H1 (cell line): ENCODE measurements at regions not wholly inside any gene's neighbourhood (a gene's known extent, or its start where the extent isn't known, plus 50 kb on each side); places are given as distances from the start of the nearest gene placed in this dataset.

Source experiments
- CTCF ChIA-PET: fragments of 300-600 bp; sonication (Branson Sonifier 250); formaldehyde crosslinking; loops from one replicate; lab custom pipeline; 2021; ENCODE audit not compliant: partially characterized antibody; lab: Charles Lee
- POLR2A ChIA-PET: fragments of 300-600 bp; sonication (Branson Sonifier 250); formaldehyde crosslinking; loops from one replicate; lab custom pipeline; 2021; ENCODE audit warnings: inconsistent platforms; ENCODE audit not compliant: partially characterized antibody; lab: Charles Lee
- DNase-seq, 2 experiments: peaks; one replicate each; pipeline versions ENCODE4 v3.0.0 to v3.0.0-alpha.2; 2010 to 2022; ENCODE audit warnings: low spot score in 2 of 2, low read depth in 1 of 2, mixed read lengths in 1 of 2
- FAIRE-seq: peaks from 2 replicates; lab custom pipeline; 2011; peaks lifted over from hg19 to GRCh38; lab: Jason Lieb, UNC
- H2AFZ ChIP-seq: 2 replicates; pipeline ENCODE4 v1.8.1; 2012; ENCODE audit warnings: low read length, inconsistent platforms
- H2AK5ac ChIP-seq: 2 replicates; pipeline ENCODE4 v1.6.1; 2013; ENCODE audit warnings: low read depth, low read length
- H2BK120ac ChIP-seq: replicated peaks from 2 replicates; pipeline ENCODE3; 2013; ENCODE audit warnings: low read depth, low read length, inconsistent platforms
- H2BK12ac ChIP-seq: 2 replicates; pipeline ENCODE4 v1.6.1; 2013; ENCODE audit warnings: low read depth, low read length
- H2BK15ac ChIP-seq: 2 replicates; pipeline ENCODE4 v1.6.1; 2013; ENCODE audit warnings: low read length
- H2BK20ac ChIP-seq: 2 replicates; pipeline ENCODE4 v1.6.1; 2013; ENCODE audit warnings: low read length
- H2BK5ac ChIP-seq: 2 replicates; pipeline ENCODE4 v1.6.1; 2013; ENCODE audit warnings: low read depth, low read length
- H3K14ac ChIP-seq: 2 replicates; pipeline ENCODE4 v1.6.1; 2013; ENCODE audit warnings: inconsistent platforms; ENCODE audit not compliant: insufficient read length
- H3K18ac ChIP-seq: 2 replicates; pipeline ENCODE4 v1.6.1; 2013; ENCODE audit warnings: low read length; ENCODE audit errors: extremely low read depth
- H3K23ac ChIP-seq: 2 replicates; pipeline ENCODE4 v1.6.1; 2013; ENCODE audit warnings: inconsistent platforms; ENCODE audit not compliant: insufficient read length
- H3K23me2 ChIP-seq: 2 replicates; pipeline ENCODE4 v1.6.1; 2013; ENCODE audit warnings: low read depth, low read length
- H3K27ac ChIP-seq: 2 replicates; pipeline ENCODE4 v1.6.1; 2011; ENCODE audit warnings: low read depth, low read length, inconsistent platforms
- H3K27me3 ChIP-seq, 4 experiments: replicated peaks in 1 of 4; 1 replicate in 1 of 4; 2 replicates in 3 of 4; pipeline versions ENCODE4 v1.6.1 to v1.8.1; 2011 to 2013; ENCODE audit warnings: low read length in 3 of 4, mild to moderate bottlenecking in 3 of 4, inconsistent platforms in 2 of 4, mixed read lengths in 2 of 4, moderate library complexity in 1 of 4; ENCODE audit not compliant: control insufficient read depth in 3 of 4, insufficient read depth in 3 of 4; ENCODE audit errors: extremely low read depth in 1 of 4
- H3K36me3 ChIP-seq, 4 experiments: 2 replicates each; pipeline versions ENCODE4 v1.6.1 to v1.8.1; 2011 to 2013; ENCODE audit warnings: mild to moderate bottlenecking in 4 of 4, low read length in 3 of 4, moderate library complexity in 2 of 4, control low read depth in 1 of 4, inconsistent platforms in 1 of 4; ENCODE audit not compliant: insufficient read depth in 4 of 4, control insufficient read depth in 2 of 4
- H3K4ac ChIP-seq: replicated peaks from 2 replicates; pipeline ENCODE3; 2013; ENCODE audit warnings: low read length, low read depth, mixed read lengths, inconsistent platforms; ENCODE audit not compliant: insufficient read length
- H3K4me1 ChIP-seq, 4 experiments: replicated peaks in 1 of 4; 1 replicate in 1 of 4; 2 replicates in 3 of 4; pipeline versions ENCODE4 v1.6.1 to v1.8.1; 2011 to 2013; ENCODE audit warnings: low read length in 3 of 4, inconsistent platforms in 2 of 4, mixed read lengths in 1 of 4; ENCODE audit not compliant: insufficient read depth in 4 of 4, control insufficient read depth in 3 of 4
- H3K4me2 ChIP-seq, 2 experiments: 2 replicates each; pipeline versions ENCODE4 v1.6.1 to v1.8.1; 2011 to 2013; ENCODE audit warnings: low read depth in 2 of 2, low read length in 2 of 2, control low read depth in 1 of 2, inconsistent platforms in 1 of 2, mild to moderate bottlenecking in 1 of 2; ENCODE audit not compliant: insufficient read depth in 1 of 2
- H3K4me3 ChIP-seq, 4 experiments: fragments of 200-600, 300-600 bp in 1 of 4; sonication (generic), shearing (Covaris generic), sonication (Bioruptor Twin) in 1 of 4; 2 replicates each; pipeline versions ENCODE4 v1.5.1 to v1.8.1; 2011 to 2016; ENCODE audit warnings: low read length in 4 of 4, low read depth in 3 of 4, control low read depth in 2 of 4, inconsistent platforms in 2 of 4, mild to moderate bottlenecking in 2 of 4, mixed read lengths in 1 of 4, moderate library complexity in 1 of 4; ENCODE audit not compliant: insufficient read depth in 2 of 4; ENCODE audit errors: extremely low read depth in 1 of 4
- H3K56ac ChIP-seq: replicated peaks from 2 replicates; pipeline ENCODE3; 2013; ENCODE audit warnings: low read depth, mild to moderate bottlenecking, mixed read lengths, low read length, inconsistent platforms; ENCODE audit not compliant: insufficient read length
- H3K79me1 ChIP-seq: 2 replicates; pipeline ENCODE4 v1.6.1; 2013; ENCODE audit warnings: low read depth, low read length, control low read depth
- H3K79me2 ChIP-seq, 2 experiments: 2 replicates each; pipeline versions ENCODE4 v1.6.1 to v1.8.1; 2012 to 2013; ENCODE audit warnings: low read length in 2 of 2, mild to moderate bottlenecking in 2 of 2, inconsistent platforms in 1 of 2; ENCODE audit not compliant: insufficient read depth in 2 of 2, control insufficient read depth in 1 of 2
- H3K9ac ChIP-seq, 4 experiments: replicated peaks in 1 of 4; 1 replicate in 1 of 4; 2 replicates in 3 of 4; pipeline versions ENCODE4 v1.6.1 to v1.8.1; 2011 to 2013; ENCODE audit warnings: low read depth in 3 of 4, low read length in 3 of 4, control low read depth in 2 of 4, mild to moderate bottlenecking in 2 of 4, moderate library complexity in 2 of 4, inconsistent platforms in 1 of 4; ENCODE audit errors: extremely low read depth in 1 of 4
- H3K9me3 ChIP-seq, 2 experiments: 2 replicates each; pipeline versions ENCODE4 v1.6.1 to v1.8.1; 2012 to 2013; ENCODE audit warnings: mild to moderate bottlenecking in 2 of 2, moderate library complexity in 2 of 2, control low read depth in 1 of 2, inconsistent platforms in 1 of 2, low read depth in 1 of 2, low read length in 1 of 2, mixed read lengths in 1 of 2; ENCODE audit not compliant: insufficient read depth in 2 of 2
- H4K20me1 ChIP-seq, 2 experiments: replicated peaks in 1 of 2; 2 replicates each; pipeline versions ENCODE3 to v1.8.1; 2011 to 2013; ENCODE audit warnings: inconsistent platforms in 2 of 2, low read length in 2 of 2, mild to moderate bottlenecking in 1 of 2; ENCODE audit not compliant: insufficient read depth in 2 of 2, control insufficient read depth in 1 of 2
- H4K5ac ChIP-seq: 2 replicates; pipeline ENCODE4 v1.6.1; 2013; ENCODE audit warnings: low read length, low read depth, mixed read lengths, inconsistent platforms; ENCODE audit not compliant: insufficient read length
- H4K8ac ChIP-seq: 2 replicates; pipeline ENCODE4 v1.8.0; 2013; ENCODE audit warnings: mild to moderate bottlenecking, moderate library complexity, low read length, inconsistent platforms; ENCODE audit not compliant: insufficient read depth; ENCODE audit errors: extremely low read depth
- H4K91ac ChIP-seq: replicated peaks from 2 replicates; pipeline ENCODE3; 2013; ENCODE audit warnings: low read length, mixed read lengths, inconsistent platforms; ENCODE audit not compliant: insufficient read length
- BACH1 ChIP-seq: IDR thresholded peaks from 2 replicates; pipeline ENCODE4 v1.6.1; 2012; ENCODE audit warnings: low read length, improper control_type of control experiment
- CBX5 ChIP-seq: fragments of 300-800, 300-1000 bp; sonication (generic); IDR thresholded peaks from 2 replicates; pipeline ENCODE4 v1.7.1; 2016; ENCODE audit warnings: antibody characterized with exemption, low read length, low read depth
- CHD2 ChIP-seq: IDR thresholded peaks from 2 replicates; pipeline ENCODE4 v1.6.1; 2012; ENCODE audit warnings: low read length, improper control_type of control experiment
- GABPA ChIP-seq: IDR thresholded peaks from 2 replicates; pipeline ENCODE4 v1.6.1; 2011; ENCODE audit warnings: mild to moderate bottlenecking, low read length, moderate library complexity, borderline replicate concordance; ENCODE audit not compliant: insufficient read depth
- HDAC6 ChIP-seq: IDR thresholded peaks from one replicate; pipeline ENCODE4 v1.7.1; 2012; ENCODE audit warnings: low read depth, mild to moderate bottlenecking, inconsistent platforms, low read length, moderate library complexity
- POLR2A ChIP-seq, 2 experiments: IDR thresholded peaks; 1 replicate in 1 of 2; 2 replicates in 1 of 2; pipeline ENCODE4 v1.6.1; 2011; ENCODE audit warnings: low read depth in 2 of 2, low read length in 2 of 2, mild to moderate bottlenecking in 2 of 2; ENCODE audit errors: control extremely low read depth in 1 of 2
- POU5F1 ChIP-seq: IDR thresholded peaks from 2 replicates; pipeline ENCODE4 v1.6.1; 2011; ENCODE audit warnings: low read depth, mild to moderate bottlenecking, low read length, moderate library complexity
- SAP30 ChIP-seq: fragments of 300-600 bp; sonication (generic); IDR thresholded peaks from 2 replicates; pipeline ENCODE4 v1.7.1; 2012; ENCODE audit warnings: low read length, moderate library complexity, mild to moderate bottlenecking, inconsistent platforms; ENCODE audit not compliant: insufficient read depth, insufficient replicate concordance
- SP2 ChIP-seq: IDR thresholded peaks from 2 replicates; pipeline ENCODE4 v1.6.1; 2012; ENCODE audit warnings: mild to moderate bottlenecking, low read length, inconsistent platforms
- WGBS, 2 experiments: shearing (Covaris generic) in 1 of 2; methylation state at CpG; one replicate each; pipeline versions ENCODE4 v1.1.6 to v1.1.7; 2013 to 2015; ENCODE audit warnings: low lambda C conversion rate in 2 of 2, mixed read lengths in 2 of 2, inconsistent platforms in 1 of 2, low coverage in 1 of 2, missing lambda C conversion rate in 1 of 2; ENCODE audit not compliant: insufficient replicate concordance in 2 of 2, insufficient coverage in 1 of 2, insufficient read length in 1 of 2; ENCODE audit errors: extremely low coverage in 1 of 2, missing lambda C conversion rate in 1 of 2; 5-methylcytosine and 5-hydroxymethylcytosine counted together

DNA sequence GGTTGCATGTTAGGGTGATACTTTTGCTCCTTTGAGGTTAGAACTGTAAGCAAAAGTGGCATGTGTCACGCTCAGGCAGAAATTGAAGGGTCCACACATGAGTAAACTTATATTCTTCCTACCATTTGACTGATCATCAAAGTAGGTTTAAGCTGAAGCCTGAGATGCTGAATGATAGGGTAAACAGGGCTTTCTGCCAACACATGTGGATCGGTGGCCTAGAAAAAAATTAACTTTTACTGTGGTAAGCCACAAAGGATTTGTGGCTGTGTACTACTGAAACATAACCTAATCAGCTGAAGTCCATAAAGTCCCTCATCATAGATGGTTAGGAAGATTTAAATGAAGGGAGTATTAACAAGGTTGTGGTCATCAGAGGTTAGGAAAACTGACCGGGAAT is 1070.1 kb downstream of the STPG2 start:
- Histone ChIP-seq H3K79me1 (no peaks in the 10 kb centered on the region), H3K4me1 (no peaks in the 10 kb centered on the region; a peak in 1 of 7 replicates), H2AFZ (no peak overlapping the region), H2BK5ac (no peak overlapping the region), H3K23ac (no peak overlapping the region), H3K9me3 (no peaks in the 10 kb centered on the region), H3K18ac (no peak overlapping the region), H3K23me2 (no peaks in the 10 kb centered on the region), H3K14ac (no peak overlapping the region), H4K8ac (no peak overlapping the region), H2AK5ac (no peak overlapping the region), H2BK20ac (no peak overlapping the region), H3K9ac (no peak overlapping the region), H3K36me3 (no peaks in the 10 kb centered on the region), H2BK12ac (no peak overlapping the region), H2BK120ac (no peak overlapping the region), H4K5ac (no peak overlapping the region), H3K27me3 (no peaks in the 10 kb centered on the region), H2BK15ac (no peak overlapping the region), H4K20me1 (no peaks in the 10 kb centered on the region), H3K4me3 (no peak overlapping the region), H3K27ac (no peak overlapping the region), H3K79me2 (no peaks in the 10 kb centered on the region), H4K91ac (no peak overlapping the region), H3K4me2 (no peak overlapping the region), H3K4ac (no peak overlapping the region), H3K56ac (no peak overlapping the region)
- TF ChIP-seq HDAC6 = no peak
- TF ChIP-seq SAP30 = no peak
- no peak for TF ChIP-seq GABPA
- TF ChIP-seq CHD2 = no peak
- TF ChIP-seq SP2 = no peak
- TF ChIP-seq BACH1 = no peak
- no peak for TF ChIP-seq CBX5
- no peak for TF ChIP-seq POU5F1
- TF ChIP-seq POLR2A (IDR thresholded peaks at IDR 0.05; ENCODE audit: control extremely low read depth in 1 of 2, low read depth in 2 of 2, low read length in 2 of 2) = no peak
- 87% methylated on average over 3 of the region's 3 CpGs; no CpG with 5 or more reads in 1 of the 2 experiments for whole genome bisulfite sequencing, 2 experiments
- DNase-seq (no peak), FAIRE-seq (no peak)
- ChIA-PET CTCF (no interaction called here), POLR2A (no interaction called here)
